GM06990 (cell line): ENCODE measurements at regions not wholly inside any gene's neighbourhood (a gene's known extent, or its start where the extent isn't known, plus 50 kb on each side); places are given as distances from the start of the nearest gene placed in this dataset.

Experiments used
- DNase-seq: peaks from one replicate; pipeline ENCODE4 v3.0.0-alpha.2; 2011; ENCODE audit not compliant: insufficient read length; ENCODE audit errors: extremely low read depth
- H3K27me3 ChIP-seq: replicated peaks from 2 replicates; pipeline ENCODE4 v1.6.0; 2011; ENCODE audit warnings: low read length; ENCODE audit not compliant: control insufficient read depth, insufficient read depth
- H3K36me3 ChIP-seq: 2 replicates; pipeline ENCODE4 v1.5.1; 2011; ENCODE audit warnings: low read length; ENCODE audit not compliant: control insufficient read depth, insufficient read depth
- H3K4me3 ChIP-seq: replicated peaks from 2 replicates; pipeline ENCODE4 v1.5.1; 2011; ENCODE audit warnings: low read depth, mild to moderate bottlenecking, control low read depth, low read length
- CTCF ChIP-seq: IDR thresholded peaks from 2 replicates; pipeline ENCODE4 v1.5.1; 2011; ENCODE audit warnings: low read length, control low read depth, mild to moderate bottlenecking, inconsistent platforms; ENCODE audit not compliant: insufficient read depth, poor library complexity, severe bottlenecking

- H3K27me3 ChIP-seq, result no peaks in the 10 kb centered on the region
- no peak for TF ChIP-seq CTCF
- H3K36me3 ChIP-seq, result no peaks in the 10 kb centered on the region
- H3K4me3 ChIP-seq, result no peak overlapping the region
- no peak for DNase-seq
Measured at GRCh38 chr3:153577059-153577736, 415.2 kb downstream of the RAP2B start.

GRCh38 chr3:153578046-153578445, 416.0 kb downstream of the RAP2B start:
- Histone ChIP-seq H3K4me3 (no peak overlapping the region), H3K27me3 (no peaks in the 10 kb centered on the region), H3K36me3 (no peaks in the 10 kb centered on the region)
- DNase-seq, result no peak
- TF ChIP-seq CTCF, result no peak

GRCh38 chr3:153590051-153590450, 428.0 kb downstream of the RAP2B start:
- no peaks in the 10 kb centered on the region for H3K36me3 ChIP-seq
- TF ChIP-seq CTCF, result no peak
- no peaks in the 10 kb centered on the region for H3K27me3 ChIP-seq
- DNase-seq, result no peak
- no peak overlapping the region for H3K4me3 ChIP-seq

- H3K36me3 ChIP-seq, result no peaks in the 10 kb centered on the region
- no peak for DNase-seq
- no peak for TF ChIP-seq CTCF
- no peak overlapping the region for H3K4me3 ChIP-seq
- H3K27me3 ChIP-seq, result no peaks in the 10 kb centered on the region
Measured at GRCh38 chr3:153591561-153592245, 429.7 kb downstream of the RAP2B start.

- DNase-seq, result no peak
- peak; percentile 55 for TF ChIP-seq CTCF
- Histone ChIP-seq H3K27me3 (no peaks in the 10 kb centered on the region), H3K36me3 (no peaks in the 10 kb centered on the region), H3K4me3 (no peak overlapping the region)
Measured at GRCh38 chr3:153595186-153595815, 433.3 kb downstream of the RAP2B start.
